Loucy (cell line): ENCODE measurements at regions not wholly inside any gene's neighbourhood (a gene's known extent, or its start where the extent isn't known, plus 50 kb on each side); places are given as distances from the start of the nearest gene placed in this dataset.

Source experiments
- H2AFZ ChIP-seq: fragments of 200-600 bp; sonication (generic); 2 replicates; pipeline ENCODE4 v1.6.0; 2016; ENCODE audit warnings: antibody characterized with exemption, mild to moderate bottlenecking, low read length, moderate library complexity
- H3F3A ChIP-seq: fragments of 200-600 bp; 2 replicates; pipeline ENCODE4 v1.6.0; 2016; ENCODE audit warnings: antibody characterized with exemption, low read depth, mild to moderate bottlenecking
- H3K27me3 ChIP-seq: fragments of 200-600 bp; sonication (generic); 2 replicates; pipeline ENCODE4 v1.6.1; 2014; ENCODE audit warnings: low read length, mild to moderate bottlenecking; ENCODE audit not compliant: insufficient read depth, poor library complexity, severe bottlenecking
- H3K36me3 ChIP-seq: fragments of 200-600 bp; sonication (generic); 2 replicates; pipeline ENCODE4 v1.6.1; 2016; ENCODE audit warnings: low read length; ENCODE audit not compliant: insufficient read depth
- H3K4me1 ChIP-seq: fragments of 200-600 bp; sonication (generic); 2 replicates; pipeline ENCODE4 v1.5.1; 2014; ENCODE audit warnings: low read length, mild to moderate bottlenecking; ENCODE audit not compliant: insufficient read depth, poor library complexity, severe bottlenecking
- H3K4me2 ChIP-seq: fragments of 200-600 bp; sonication (generic); 2 replicates; pipeline ENCODE4 v1.6.0; 2014; ENCODE audit warnings: antibody characterized with exemption, low read length, low read depth, mild to moderate bottlenecking; ENCODE audit not compliant: poor library complexity, severe bottlenecking
- H3K4me3 ChIP-seq: fragments of 200-600 bp; sonication (generic); 2 replicates; pipeline ENCODE4 v1.5.1; 2014; ENCODE audit warnings: low read length, mild to moderate bottlenecking, mixed read lengths; ENCODE audit not compliant: poor library complexity, severe bottlenecking
- H3K79me2 ChIP-seq: fragments of 200-600 bp; sonication (generic); 2 replicates; pipeline ENCODE4 v1.6.1; 2014; ENCODE audit warnings: low read length; ENCODE audit not compliant: insufficient read depth
- H3K9ac ChIP-seq: fragments of 200-600 bp; sonication (generic); 2 replicates; pipeline ENCODE4 v1.6.0; 2014; ENCODE audit warnings: mild to moderate bottlenecking, low read depth, low read length, moderate library complexity; ENCODE audit not compliant: poor library complexity, severe bottlenecking
- H3K9me2 ChIP-seq: fragments of 200-600 bp; sonication (generic); replicated peaks from 2 replicates; pipeline ENCODE4 v1.6.1; 2016; ENCODE audit warnings: low read depth, low read length, mixed read lengths
- H3K9me3 ChIP-seq: fragments of 200-600 bp; sonication (generic); 2 replicates; pipeline ENCODE4 v1.6.1; 2014; ENCODE audit warnings: mild to moderate bottlenecking, antibody characterized with exemption, low read length, low read depth; ENCODE audit not compliant: insufficient read depth
- H4K20me1 ChIP-seq: fragments of 200-600 bp; sonication (generic); 2 replicates; pipeline ENCODE4 v1.6.0; 2014; ENCODE audit warnings: antibody characterized with exemption, low read length, mild to moderate bottlenecking; ENCODE audit not compliant: insufficient read depth, poor library complexity, severe bottlenecking
- CTCF ChIP-seq: fragments of 200-600 bp; sonication (generic); conservative IDR thresholded peaks from 2 replicates; pipeline ENCODE4 v1.5.1; 2014; ENCODE audit warnings: mild to moderate bottlenecking, antibody characterized with exemption, low read length
- EZH2phosphoT487 ChIP-seq: fragments of 200-600 bp; IDR thresholded peaks from 2 replicates; pipeline ENCODE4 v1.6.1; 2018; ENCODE audit warnings: antibody characterized with exemption, mild to moderate bottlenecking, moderate library complexity, borderline replicate concordance

GRCh38 chr1:239527051-239527693 lies 140.8 kb downstream of the CHRM3 start:
- Histone ChIP-seq H3K9me3 (no peaks in the 10 kb centered on the region), H3K79me2 (no peaks in the 10 kb centered on the region), H3K4me1 (no peaks in the 10 kb centered on the region), H3K27me3 (no peaks in the 10 kb centered on the region), H3K4me3 (no peak overlapping the region), H4K20me1 (no peaks in the 10 kb centered on the region), H3F3A (no peaks in the 10 kb centered on the region), H2AFZ (no peak overlapping the region), H3K36me3 (no peaks in the 10 kb centered on the region), H3K4me2 (no peak overlapping the region), H3K9me2 (no peaks in the 10 kb centered on the region), H3K9ac (no peak overlapping the region)
- TF ChIP-seq EZH2phosphoT487: no peak
- TF ChIP-seq CTCF: no peak

- H3K36me3 ChIP-seq: no peaks in the 10 kb centered on the region
These were observed 149.9 kb downstream of the CHRM3 start for GRCh38 chr1:239536165-239536849.

GRCh38 chr1:239537795-239538194 lies 151.4 kb downstream of the CHRM3 start:
- Histone ChIP-seq H3K9ac (no peak overlapping the region), H3K36me3 (no peaks in the 10 kb centered on the region), H3F3A (no peaks in the 10 kb centered on the region), H3K9me2 (no peaks in the 10 kb centered on the region), H3K4me2 (no peak overlapping the region), H2AFZ (no peak overlapping the region), H3K4me1 (no peaks in the 10 kb centered on the region), H3K9me3 (0 out of 2 replicates have a peak, but pooled peaks cover 5% of the 10 kb centered on the region), H3K4me3 (no peak overlapping the region), H4K20me1 (no peaks in the 10 kb centered on the region), H3K27me3 (no peaks in the 10 kb centered on the region), H3K79me2 (no peaks in the 10 kb centered on the region)
- TF ChIP-seq CTCF (no peak), EZH2phosphoT487 (no peak)

More at GRCh38 chr1:239536165-239536849, 149.9 kb downstream of the CHRM3 start:
- Histone ChIP-seq H3K4me3 (no peak overlapping the region), H3K4me2 (no peak overlapping the region), H3K79me2 (no peaks in the 10 kb centered on the region), H3K9me3 (0 out of 2 replicates have a peak, but pooled peaks cover 5% of the 10 kb centered on the region), H3K9ac (no peak overlapping the region), H3K9me2 (no peaks in the 10 kb centered on the region), H3K4me1 (no peaks in the 10 kb centered on the region), H3K27me3 (no peaks in the 10 kb centered on the region), H4K20me1 (no peaks in the 10 kb centered on the region), H2AFZ (no peak overlapping the region), H3F3A (no peaks in the 10 kb centered on the region)
- TF ChIP-seq EZH2phosphoT487 (no peak), CTCF (no peak)
